ENCODE measurements at regions not wholly inside any gene's neighbourhood (a gene's known extent, or its start where the extent isn't known, plus 50 kb on each side); places are given as distances from the start of the nearest gene placed in this dataset.

DNA sequence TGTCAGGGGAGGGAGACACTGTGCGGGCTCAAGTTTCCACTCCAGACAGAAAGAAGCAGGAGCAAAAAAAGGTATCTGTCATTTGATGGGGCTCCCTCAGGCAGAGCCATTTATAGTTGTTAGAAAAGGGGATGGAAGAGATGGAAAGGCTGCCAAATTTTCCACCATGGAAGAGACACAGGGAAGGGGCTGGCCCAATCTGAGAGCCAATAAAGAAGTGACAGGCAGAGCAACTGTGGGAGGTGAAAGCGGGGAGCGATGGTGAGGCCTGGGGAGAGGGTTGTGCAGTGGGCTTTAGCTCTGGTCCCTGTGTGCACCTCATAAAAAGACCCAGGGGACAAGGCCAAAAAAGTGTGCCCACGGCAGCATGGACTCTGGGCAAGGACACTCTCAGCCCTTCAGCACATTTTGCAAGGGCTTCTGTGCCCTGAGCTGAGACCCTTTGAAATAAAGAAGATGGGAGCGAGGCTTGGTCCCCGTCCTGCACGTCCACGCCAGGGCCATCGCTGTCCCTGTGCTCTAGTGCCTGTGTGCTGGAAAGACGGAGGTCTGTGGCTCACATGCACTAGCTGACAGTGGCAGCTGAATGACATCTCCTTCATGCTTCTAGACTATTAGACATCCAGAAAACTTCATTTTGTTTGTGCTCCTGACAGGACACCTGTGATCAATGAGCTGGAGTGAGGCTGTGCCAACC is 456.7 kb upstream of the HS6ST1 start:
- no peak for DNase-seq
- no peaks in the 10 kb centered on the region for H3K4me1 Mint-ChIP-seq (ENCODE audit: low read depth)
- H3K4me3 Mint-ChIP-seq, result no peak overlapping the region
- H3K36me3 Mint-ChIP-seq (ENCODE audit: low read depth), result no peaks in the 10 kb centered on the region
- no peaks in the 10 kb centered on the region for H3K27me3 Mint-ChIP-seq
- no peaks in the 10 kb centered on the region for H3K9me3 Mint-ChIP-seq
- no peak overlapping the region for H3K27ac Mint-ChIP-seq

DNA sequence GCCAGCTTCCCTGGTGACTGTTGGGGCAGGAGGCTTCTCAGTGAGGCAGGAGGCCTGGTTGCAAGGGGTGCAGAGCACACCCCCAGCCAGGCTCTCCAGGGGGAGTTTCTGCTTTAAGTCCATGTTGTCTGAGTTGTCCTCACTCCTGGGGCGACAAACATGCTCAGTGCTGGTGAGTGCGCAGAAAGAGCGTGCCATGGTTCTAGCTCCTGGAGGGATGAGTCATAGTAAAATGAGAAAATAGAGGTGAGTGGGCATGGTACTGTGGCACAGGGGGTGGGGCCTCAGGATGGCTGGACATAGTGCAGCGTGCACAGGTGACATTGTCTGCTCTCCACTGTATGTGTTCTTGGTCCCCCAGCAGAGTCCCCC is 457.2 kb upstream of the HS6ST1 start:
- Mint-ChIP-seq H3K27me3 (no peaks in the 10 kb centered on the region), H3K27ac (no peak overlapping the region), H3K36me3 (ENCODE audit: low read depth) (no peaks in the 10 kb centered on the region), H3K4me3 (no peak overlapping the region), H3K9me3 (no peaks in the 10 kb centered on the region), H3K4me1 (ENCODE audit: low read depth) (no peaks in the 10 kb centered on the region)
- no peak for DNase-seq

DNA sequence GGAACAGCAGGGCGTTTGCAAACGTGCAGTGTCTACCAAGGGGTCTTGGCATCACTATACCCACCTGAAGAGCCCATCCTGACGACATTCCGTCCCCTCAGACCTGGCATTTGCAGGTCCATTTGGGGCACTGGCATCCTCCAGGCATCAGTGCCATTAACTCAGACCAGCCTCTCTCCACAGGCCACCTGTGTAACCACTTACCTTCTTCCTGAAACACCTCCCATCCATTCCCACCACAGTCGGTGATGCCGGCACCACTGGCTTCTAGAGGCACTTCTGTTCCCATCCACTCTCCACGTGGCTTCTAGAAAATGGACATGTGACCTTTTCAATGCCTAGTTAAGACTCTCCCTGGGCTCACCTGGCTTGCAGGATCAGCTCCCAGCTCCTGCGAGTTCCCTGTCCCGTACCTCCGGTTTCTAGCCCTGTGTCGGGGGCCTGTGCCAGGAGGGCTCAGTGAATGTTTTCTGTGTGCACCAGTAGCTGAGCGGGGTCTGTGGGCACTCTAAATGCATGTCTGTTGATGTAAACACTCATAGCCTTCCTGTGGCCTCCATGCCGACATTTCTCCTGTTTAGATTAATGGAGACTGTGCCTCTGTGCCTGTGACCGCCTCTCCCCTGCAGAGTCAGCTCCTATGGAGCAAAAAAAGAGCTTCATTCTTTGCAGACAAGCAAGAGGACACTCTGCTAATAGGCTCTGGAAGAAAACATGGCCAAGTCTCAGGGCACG is 458.0 kb upstream of the HS6ST1 start:
- Mint-ChIP-seq H3K4me1 (ENCODE audit: low read depth) (no peaks in the 10 kb centered on the region), H3K4me3 (no peak overlapping the region), H3K27me3 (no peaks in the 10 kb centered on the region), H3K36me3 (ENCODE audit: low read depth) (no peaks in the 10 kb centered on the region), H3K9me3 (no peaks in the 10 kb centered on the region), H3K27ac (no peak overlapping the region)
- DNase-seq, result no peak

DNA sequence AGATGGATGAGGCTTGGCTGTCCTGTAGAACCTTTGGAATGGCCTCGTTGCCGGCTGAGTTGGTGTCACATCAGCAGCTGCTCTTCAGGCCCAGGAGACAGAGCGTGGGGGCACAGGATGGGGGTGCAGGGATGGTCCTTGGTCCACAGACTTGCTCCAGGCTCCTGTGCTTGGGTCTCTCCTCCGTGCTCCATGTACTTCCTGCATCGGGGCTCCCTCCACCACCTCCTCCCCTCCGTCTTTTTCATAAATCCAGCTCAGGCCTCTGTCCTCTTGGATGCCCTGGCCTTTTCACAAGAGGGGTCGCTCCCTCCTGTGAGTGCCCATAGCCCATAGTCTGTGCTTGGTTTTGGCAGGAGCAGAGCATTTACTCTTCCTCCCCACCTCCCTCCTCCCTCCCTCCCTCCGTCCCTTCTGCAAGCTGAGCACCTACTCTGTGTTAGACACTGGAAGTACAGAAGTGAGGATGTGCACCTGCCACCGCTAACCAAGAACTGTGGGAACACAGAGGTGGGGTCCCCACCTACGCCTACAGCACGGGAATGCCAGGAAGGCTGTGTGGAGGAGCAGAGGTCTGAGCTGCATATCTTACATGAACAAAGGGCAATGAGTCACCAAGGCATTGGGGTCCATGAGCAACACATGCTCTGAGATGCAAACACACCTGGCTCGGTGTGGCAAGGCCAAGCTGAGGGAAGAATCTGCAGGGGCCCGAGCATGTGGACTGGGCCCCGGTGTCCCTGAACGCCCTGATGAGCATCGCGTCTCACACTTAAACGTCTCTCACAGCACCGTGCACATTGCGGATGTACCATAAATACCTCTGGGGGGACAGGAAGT is 458.7 kb upstream of the HS6ST1 start:
- H3K4me1 Mint-ChIP-seq (ENCODE audit: low read depth), result no peaks in the 10 kb centered on the region
- no peak overlapping the region for H3K27ac Mint-ChIP-seq

DNA sequence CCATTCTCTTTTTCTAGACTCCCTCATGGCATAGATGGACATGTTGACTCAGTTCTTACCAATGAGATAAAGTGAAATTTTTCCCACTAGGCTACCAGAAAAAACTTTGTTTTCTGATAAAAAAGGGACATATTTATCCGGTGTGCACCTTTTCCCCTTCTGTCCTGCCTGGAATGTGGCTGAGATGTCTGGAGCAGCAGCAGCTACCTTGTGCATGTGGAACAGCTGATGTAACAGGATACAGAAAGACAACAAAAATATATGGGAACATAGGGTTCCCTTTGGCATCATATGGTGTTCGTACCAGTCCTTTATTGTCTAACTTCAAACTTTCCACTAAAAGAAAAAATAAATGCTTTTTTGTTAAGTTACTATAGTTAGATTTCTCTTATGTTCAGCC is 460.2 kb upstream of the HS6ST1 start:
- no peaks in the 10 kb centered on the region for H3K36me3 Mint-ChIP-seq (ENCODE audit: low read depth)
- no peaks in the 10 kb centered on the region for H3K4me1 Mint-ChIP-seq (ENCODE audit: low read depth)
- no peak for DNase-seq
- no peaks in the 10 kb centered on the region for H3K27me3 Mint-ChIP-seq
- H3K4me3 Mint-ChIP-seq, result no peak overlapping the region
- no peaks in the 10 kb centered on the region for H3K9me3 Mint-ChIP-seq
- no peak overlapping the region for H3K27ac Mint-ChIP-seq

More for the DNA sequence above, 458.7 kb upstream of the HS6ST1 start:
- DNase-seq, result no peak
- Mint-ChIP-seq H3K4me3 (no peak overlapping the region), H3K9me3 (no peaks in the 10 kb centered on the region), H3K36me3 (ENCODE audit: low read depth) (no peaks in the 10 kb centered on the region), H3K27me3 (no peaks in the 10 kb centered on the region)

DNA sequence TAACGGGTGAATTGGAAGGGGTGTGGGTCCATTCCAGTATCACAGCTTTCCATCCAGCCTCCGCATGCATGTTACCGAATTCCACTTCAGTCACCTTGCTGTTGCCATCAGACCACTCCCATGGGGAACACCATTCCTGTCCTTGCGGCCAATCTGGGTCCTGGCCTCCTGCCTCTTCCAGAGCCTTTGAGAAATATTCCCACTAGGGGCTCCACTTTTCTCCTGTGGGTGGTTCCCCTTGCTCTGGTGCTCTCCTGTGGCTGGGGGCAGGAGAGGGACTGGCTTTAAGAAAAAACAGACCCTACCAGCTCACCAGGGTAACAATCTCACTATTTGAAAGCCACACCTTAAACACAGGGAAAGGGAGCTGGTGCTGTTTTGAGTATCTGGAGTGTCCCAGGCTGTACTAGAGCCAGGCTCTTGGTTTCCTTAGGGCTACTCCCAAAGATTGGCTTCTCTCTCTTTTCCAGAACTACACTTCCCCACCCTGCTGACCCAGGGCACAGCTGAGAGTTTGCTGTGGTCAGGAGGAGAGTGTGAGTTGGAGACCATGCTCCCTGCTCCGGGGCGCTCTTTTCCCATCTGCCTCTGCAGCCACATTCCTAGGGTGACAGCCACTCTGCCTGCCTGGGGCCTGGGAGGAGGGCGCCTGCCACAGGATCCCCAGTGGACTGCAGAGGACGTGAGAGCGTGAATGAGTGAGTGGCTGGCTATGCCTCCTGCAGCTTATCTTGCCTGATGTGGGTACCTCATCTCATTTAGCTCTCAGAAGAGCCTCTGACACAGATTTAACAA is 460.8 kb upstream of the HS6ST1 start:
- Mint-ChIP-seq H3K4me1 (ENCODE audit: low read depth) (no peaks in the 10 kb centered on the region), H3K9me3 (no peaks in the 10 kb centered on the region), H3K36me3 (ENCODE audit: low read depth) (no peaks in the 10 kb centered on the region), H3K27ac (no peak overlapping the region), H3K4me3 (no peak overlapping the region), H3K27me3 (no peaks in the 10 kb centered on the region)
- DNase-seq, result no peak

DNA sequence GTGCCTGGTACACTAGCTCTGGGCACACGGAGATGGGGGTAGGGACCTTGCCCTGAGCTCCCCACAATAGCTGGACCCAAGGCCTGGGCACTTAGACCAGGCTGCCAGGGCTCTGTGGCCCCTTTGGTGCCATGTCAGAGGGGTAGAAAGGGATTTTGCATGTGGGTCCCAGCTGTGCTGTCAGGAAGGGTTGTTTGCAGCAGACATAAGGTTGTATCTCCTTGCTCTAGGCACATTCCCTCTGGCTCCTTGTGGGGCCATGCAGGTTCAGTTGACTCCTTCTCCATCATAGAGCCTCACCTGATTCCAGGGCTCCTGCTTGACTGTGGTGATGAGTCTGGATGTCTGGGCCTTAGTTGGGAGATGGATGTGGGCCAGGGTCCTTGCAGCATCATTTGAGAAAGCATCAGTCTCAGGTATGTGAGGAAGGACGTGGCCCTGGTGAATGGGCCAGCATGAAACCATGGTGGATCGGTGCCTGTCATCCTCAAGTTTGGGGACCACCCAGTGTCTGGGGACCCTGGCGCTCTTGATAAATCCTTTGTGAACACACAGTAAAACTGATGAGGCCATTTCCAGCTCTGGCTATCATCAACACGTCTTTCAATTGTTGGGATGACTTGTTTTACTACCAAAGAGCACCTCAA is 461.9 kb upstream of the HS6ST1 start:
- no peaks in the 10 kb centered on the region for H3K4me1 Mint-ChIP-seq (ENCODE audit: low read depth)

DNA sequence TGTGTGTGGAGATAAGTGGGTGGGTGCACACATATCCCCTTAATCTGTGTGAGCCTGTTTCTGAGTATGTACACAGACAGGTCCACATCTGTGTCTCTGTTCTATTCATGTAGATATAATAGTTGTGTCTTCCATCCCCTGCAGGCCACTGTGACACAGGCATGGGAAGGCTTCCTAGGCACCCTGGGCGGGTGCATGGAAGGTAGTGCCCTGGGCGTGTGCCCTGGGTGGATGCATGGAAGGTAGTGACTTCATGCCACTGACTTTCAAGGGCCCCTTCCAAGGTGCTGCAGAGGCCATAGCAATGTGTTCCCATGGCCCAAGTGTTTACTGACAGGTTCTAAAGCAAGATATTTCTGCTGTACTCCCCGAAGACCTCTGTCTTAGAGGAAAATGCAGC is 462.5 kb upstream of the HS6ST1 start:
- Mint-ChIP-seq H3K4me3 (no peak overlapping the region), H3K4me1 (ENCODE audit: low read depth) (no peaks in the 10 kb centered on the region), H3K27me3 (no peaks in the 10 kb centered on the region), H3K9me3 (no peaks in the 10 kb centered on the region), H3K36me3 (ENCODE audit: low read depth) (no peaks in the 10 kb centered on the region), H3K27ac (no peak overlapping the region)
- no peak for DNase-seq

More for the DNA sequence above, 461.9 kb upstream of the HS6ST1 start:
- Mint-ChIP-seq H3K36me3 (ENCODE audit: low read depth) (no peaks in the 10 kb centered on the region), H3K27me3 (no peaks in the 10 kb centered on the region), H3K9me3 (no peaks in the 10 kb centered on the region), H3K27ac (no peak overlapping the region), H3K4me3 (no peak overlapping the region)
- DNase-seq, result no peak

DNA sequence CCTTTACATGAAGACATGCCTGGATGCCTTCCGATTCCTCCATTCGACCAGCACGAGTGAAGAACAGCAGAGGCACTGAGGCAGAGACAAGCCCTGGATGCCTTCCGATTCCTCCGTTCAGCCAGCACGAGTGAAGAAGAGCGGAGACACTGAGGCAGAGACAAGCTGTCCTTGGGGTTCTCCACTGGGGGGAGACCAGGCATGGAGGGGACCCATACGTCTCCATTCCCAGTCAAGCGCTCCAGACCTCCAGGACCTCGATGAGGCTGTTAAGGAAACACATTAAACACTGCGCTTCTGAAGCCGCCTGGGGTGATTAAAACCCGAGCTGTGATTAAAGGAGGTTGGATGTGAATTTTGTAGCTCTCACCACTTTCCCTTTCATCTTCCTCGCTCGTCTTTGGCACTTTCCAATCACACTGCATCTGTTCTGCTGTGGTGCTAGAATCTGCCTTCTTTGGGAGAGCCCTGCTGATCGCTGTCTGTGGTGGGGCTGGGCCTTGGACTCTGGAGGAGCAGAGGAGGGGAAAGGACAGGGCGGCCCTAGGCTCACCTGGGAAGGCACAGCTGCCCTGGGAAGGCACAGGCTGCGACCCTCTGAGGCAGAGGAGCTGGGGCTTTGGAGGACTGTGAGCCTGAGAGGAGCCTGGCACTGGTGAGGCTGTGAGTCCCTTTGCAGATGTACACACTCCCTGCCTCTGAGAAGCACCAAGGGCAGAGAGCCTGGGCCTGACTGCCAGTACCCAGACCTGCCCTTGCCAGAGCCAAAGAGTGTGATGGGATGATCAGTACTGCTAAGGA is 463.1 kb upstream of the HS6ST1 start:
- Mint-ChIP-seq H3K27me3 (no peaks in the 10 kb centered on the region), H3K36me3 (ENCODE audit: low read depth) (no peaks in the 10 kb centered on the region), H3K27ac (no peak overlapping the region), H3K4me3 (no peak overlapping the region), H3K9me3 (no peaks in the 10 kb centered on the region), H3K4me1 (ENCODE audit: low read depth) (no peaks in the 10 kb centered on the region)
- DNase-seq, result no peak

DNA sequence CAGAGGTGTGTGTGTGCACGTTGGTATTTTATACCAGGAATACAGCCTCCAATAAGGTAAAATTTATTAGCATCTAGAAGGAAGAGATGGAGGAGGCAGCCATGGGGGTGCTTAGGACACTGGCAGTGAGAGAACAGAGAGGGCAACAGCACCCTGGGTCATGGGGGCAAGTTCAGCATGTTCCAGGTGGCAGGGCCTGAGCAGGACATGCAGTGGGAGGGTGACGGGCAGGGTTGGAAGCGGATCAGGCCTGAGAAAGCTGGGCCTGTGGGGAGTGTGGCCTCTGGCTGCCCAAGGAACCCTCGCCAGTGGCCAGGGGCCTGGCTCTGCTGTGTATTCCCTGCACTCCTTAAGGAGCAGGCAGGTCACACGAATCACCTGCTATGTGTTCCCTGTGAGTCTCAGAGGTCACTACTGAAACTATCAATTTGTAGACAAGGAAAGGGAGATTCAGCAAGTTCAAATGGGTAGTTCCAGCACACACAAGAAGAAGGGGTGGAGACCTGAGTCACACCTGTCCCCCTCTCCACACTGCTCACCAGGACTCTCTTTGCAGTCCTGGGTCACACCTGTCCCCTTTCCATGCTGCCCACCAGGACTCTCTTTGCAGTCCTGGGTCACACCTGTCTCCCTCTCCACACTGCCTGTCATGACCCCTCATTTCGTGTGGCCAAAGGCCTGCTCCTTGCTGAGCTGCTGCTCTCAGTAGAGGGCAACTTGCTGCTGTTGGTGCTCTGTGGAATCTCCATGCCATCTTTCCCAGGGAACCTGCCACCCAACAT is 463.9 kb upstream of the HS6ST1 start:
- Mint-ChIP-seq H3K4me3 (no peak overlapping the region), H3K9me3 (no peaks in the 10 kb centered on the region)

DNA sequence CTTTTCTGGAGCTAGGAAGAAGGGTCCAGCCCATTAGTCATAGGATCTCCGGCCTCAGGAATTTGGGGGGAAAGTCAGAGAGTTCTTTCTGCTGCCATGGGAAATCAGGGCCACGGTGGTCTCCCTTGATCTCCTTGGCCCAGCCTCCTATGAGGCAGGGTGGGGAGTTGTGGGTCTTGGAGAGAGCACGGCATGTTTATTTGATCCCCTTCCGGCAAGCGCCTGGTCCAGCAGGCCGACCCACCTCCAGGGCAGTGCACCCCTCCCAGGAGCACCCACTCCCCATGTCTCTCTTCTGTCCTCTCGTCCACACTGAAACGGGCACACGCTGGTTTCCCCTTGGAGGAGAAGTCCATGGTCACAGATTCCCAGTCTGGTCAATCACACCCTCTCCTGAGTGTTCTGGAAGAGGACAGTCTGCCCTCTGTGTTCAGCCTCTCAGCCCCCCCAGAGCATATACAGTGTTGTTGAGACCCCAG is 464.6 kb upstream of the HS6ST1 start:
- H3K27ac Mint-ChIP-seq, result no peak overlapping the region
- peak; percentile 12 for DNase-seq
- no peaks in the 10 kb centered on the region for H3K36me3 Mint-ChIP-seq (ENCODE audit: low read depth)
- H3K4me1 Mint-ChIP-seq (ENCODE audit: low read depth), result no peaks in the 10 kb centered on the region
- no peaks in the 10 kb centered on the region for H3K27me3 Mint-ChIP-seq
- H3K4me3 Mint-ChIP-seq, result no peak overlapping the region
- peaks cover under 1% of the 10 kb centered on the region for H3K9me3 Mint-ChIP-seq

More for the DNA sequence above, 463.9 kb upstream of the HS6ST1 start:
- no peak for DNase-seq
- Mint-ChIP-seq H3K27ac (no peak overlapping the region), H3K36me3 (ENCODE audit: low read depth) (no peaks in the 10 kb centered on the region), H3K4me1 (ENCODE audit: low read depth) (no peaks in the 10 kb centered on the region), H3K27me3 (no peaks in the 10 kb centered on the region)

DNA sequence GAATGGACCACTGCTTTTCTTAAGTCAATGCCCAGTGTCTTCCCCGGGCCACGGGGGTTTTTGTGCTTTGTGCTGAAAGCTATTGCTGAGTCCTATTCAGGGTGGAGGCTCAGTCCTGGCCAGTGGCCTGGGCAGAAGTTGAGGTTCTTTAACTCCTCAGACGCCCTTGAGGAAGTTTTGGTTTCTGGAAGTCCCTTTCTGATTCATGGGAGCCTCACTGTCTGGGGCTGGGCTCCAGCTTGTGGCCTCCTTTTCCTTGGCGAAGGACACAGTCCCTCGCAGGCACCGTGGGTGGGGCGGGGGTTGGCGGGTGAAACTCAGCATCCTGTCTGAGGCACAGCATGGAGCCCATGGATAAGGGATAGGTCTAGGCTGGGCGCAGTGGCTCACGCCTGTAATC is 465.2 kb upstream of the HS6ST1 start:
- peaks cover 7% of the 10 kb centered on the region for H3K9me3 Mint-ChIP-seq
- no peaks in the 10 kb centered on the region for H3K36me3 Mint-ChIP-seq (ENCODE audit: low read depth)
- no peak for DNase-seq
- no peaks in the 10 kb centered on the region for H3K4me1 Mint-ChIP-seq (ENCODE audit: low read depth)
- no peak overlapping the region for H3K27ac Mint-ChIP-seq
- no peaks in the 10 kb centered on the region for H3K27me3 Mint-ChIP-seq
- no peak overlapping the region for H3K4me3 Mint-ChIP-seq
